ENCODE measurements at regions not wholly inside any gene's neighbourhood (a gene's known extent, or its start where the extent isn't known, plus 50 kb on each side); places are given as distances from the start of the nearest gene placed in this dataset.

DNA sequence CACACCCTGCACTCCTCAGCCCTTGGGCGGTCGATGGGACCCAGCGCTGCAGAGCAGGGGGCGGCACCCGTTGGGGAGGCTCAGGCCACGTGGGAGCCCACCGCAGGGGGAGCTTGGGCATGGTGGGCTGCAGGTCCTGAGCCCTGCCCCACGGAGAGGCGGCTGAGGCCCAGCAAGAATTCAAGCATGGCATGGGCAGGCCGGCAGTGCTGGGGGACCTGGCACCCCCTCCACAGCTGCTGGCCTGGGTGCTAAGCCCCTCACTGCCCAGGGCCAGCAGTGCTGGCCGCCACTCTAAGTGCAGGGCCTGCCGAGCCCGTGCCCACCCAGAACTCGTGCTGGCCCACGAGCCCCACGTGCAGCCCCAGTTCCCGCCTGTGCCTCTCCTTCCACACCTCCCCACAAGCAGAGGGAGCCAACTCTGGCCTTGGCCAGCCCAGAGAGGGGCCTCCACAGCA is 555.0 kb upstream of the ADGRL4 start:
- H3K4me3 ChIP-seq (ENCODE audit: low read length): no peak overlapping the region
- TF ChIP-seq, protein P1, sequence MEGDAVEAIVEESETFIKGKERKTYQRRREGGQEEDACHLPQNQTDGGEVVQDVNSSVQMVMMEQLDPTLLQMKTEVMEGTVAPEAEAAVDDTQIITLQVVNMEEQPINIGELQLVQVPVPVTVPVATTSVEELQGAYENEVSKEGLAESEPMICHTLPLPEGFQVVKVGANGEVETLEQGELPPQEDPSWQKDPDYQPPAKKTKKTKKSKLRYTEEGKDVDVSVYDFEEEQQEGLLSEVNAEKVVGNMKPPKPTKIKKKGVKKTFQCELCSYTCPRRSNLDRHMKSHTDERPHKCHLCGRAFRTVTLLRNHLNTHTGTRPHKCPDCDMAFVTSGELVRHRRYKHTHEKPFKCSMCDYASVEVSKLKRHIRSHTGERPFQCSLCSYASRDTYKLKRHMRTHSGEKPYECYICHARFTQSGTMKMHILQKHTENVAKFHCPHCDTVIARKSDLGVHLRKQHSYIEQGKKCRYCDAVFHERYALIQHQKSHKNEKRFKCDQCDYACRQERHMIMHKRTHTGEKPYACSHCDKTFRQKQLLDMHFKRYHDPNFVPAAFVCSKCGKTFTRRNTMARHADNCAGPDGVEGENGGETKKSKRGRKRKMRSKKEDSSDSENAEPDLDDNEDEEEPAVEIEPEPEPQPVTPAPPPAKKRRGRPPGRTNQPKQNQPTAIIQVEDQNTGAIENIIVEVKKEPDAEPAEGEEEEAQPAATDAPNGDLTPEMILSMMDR (IDR thresholded peaks at IDR 0.05): no peak
- no peak overlapping the region for H3K27ac Mint-ChIP-seq
- POLR2A ChIA-PET: no interaction called here
- peaks cover 11% of the 10 kb centered on the region for H3K9me3 Mint-ChIP-seq
- no peak for DNase-seq
- ATAC-seq (ENCODE audit: poor library complexity): no peak
- H3K4me1 ChIP-seq (ENCODE audit: insufficient read depth, low read length): no peaks in the 10 kb centered on the region
- H3K27ac ChIP-seq (ENCODE audit: low read depth in 1 of 2, low read length in 2 of 2): no peak overlapping the region
- H3K4me3 Mint-ChIP-seq: no peak overlapping the region
- CTCF ChIA-PET: no interaction called here
- H3K4me1 Mint-ChIP-seq (ENCODE audit: low read depth): no peaks in the 10 kb centered on the region
- no peaks in the 10 kb centered on the region for H3K36me3 Mint-ChIP-seq (ENCODE audit: low read depth)
- H3K27me3 ChIP-seq (ENCODE audit: control insufficient read depth in 1 of 2, insufficient read depth in 2 of 2, low read length in 2 of 2): no peaks in the 10 kb centered on the region
- H3K36me3 ChIP-seq (ENCODE audit: insufficient read depth, low read length): no peaks in the 10 kb centered on the region
- intact Hi-C loops (cut with DNase I, micrococcal nuclease): no loop called here
- H3K27me3 Mint-ChIP-seq: no peaks in the 10 kb centered on the region
- peaks cover 5 to 12% of the 10 kb centered on the region in 2 experiments for H3K9me3 ChIP-seq (ENCODE audit: control insufficient read depth in 1 of 2, insufficient read depth in 1 of 2, low read length in 2 of 2)

DNA sequence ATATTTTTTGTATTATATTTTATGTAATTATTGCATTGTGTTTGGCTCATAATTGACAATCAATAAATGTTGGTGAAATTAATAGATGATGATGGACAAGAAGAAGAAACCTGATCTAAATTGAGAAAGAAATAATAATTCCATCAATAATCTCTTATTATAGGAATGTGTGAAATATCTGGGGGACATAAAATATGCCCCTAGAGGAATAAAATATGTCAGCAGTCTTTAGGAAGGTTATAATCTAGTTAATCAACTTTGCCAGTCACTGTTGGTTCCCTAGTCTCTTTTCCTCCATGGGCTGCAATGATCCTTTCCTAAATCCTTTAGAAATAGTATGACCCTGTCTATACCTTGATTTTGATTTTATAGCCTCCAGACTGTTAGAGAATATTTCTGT is 549.7 kb upstream of the ADGRL4 start:
- intact Hi-C loops (cut with DNase I, micrococcal nuclease): no loop called here
- DNase-seq (no peak), ATAC-seq (ENCODE audit: poor library complexity) (no peak)
- Histone ChIP-seq H3K4me3 (ENCODE audit: low read length) (no peak overlapping the region), H3K27ac (ENCODE audit: low read depth in 1 of 2, low read length in 2 of 2) (no peak overlapping the region), H3K36me3 (ENCODE audit: insufficient read depth, low read length) (no peaks in the 10 kb centered on the region), H3K4me1 (ENCODE audit: insufficient read depth, low read length) (no peaks in the 10 kb centered on the region), H3K9me3 (ENCODE audit: control insufficient read depth in 1 of 2, insufficient read depth in 1 of 2, low read length in 2 of 2) (peaks cover under 1 to 5% of the 10 kb centered on the region in 2 experiments), H3K27me3 (ENCODE audit: control insufficient read depth in 1 of 2, insufficient read depth in 2 of 2, low read length in 2 of 2) (no peaks in the 10 kb centered on the region)
- Mint-ChIP-seq H3K4me3 (no peak overlapping the region), H3K36me3 (ENCODE audit: low read depth) (no peaks in the 10 kb centered on the region), H3K27ac (no peak overlapping the region), H3K27me3 (no peaks in the 10 kb centered on the region), H3K4me1 (ENCODE audit: low read depth) (no peaks in the 10 kb centered on the region), H3K9me3 (peaks cover 8% of the 10 kb centered on the region)
- TF ChIP-seq, protein P1 (IDR thresholded peaks at IDR 0.05): no peak
- ChIA-PET POLR2A (no interaction called here), CTCF (no interaction called here)

DNA sequence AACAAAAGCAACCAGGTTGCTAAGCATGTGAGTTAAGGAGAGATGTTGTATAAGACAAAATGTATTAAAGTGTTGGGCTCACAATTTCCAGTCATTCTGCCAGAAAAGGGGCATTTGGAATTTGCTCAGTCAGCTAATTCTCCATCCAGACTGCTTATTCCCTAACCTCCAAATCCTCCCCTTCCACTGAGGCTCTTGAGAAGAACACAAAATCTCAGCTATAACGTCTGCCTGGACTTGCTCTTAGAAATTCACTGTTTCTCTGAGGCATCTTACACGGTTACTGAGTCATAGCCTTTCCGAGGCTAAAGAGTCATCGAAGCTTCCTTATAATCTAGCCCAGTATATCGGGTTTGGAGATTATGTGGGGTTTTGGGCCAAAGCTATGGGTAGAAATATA is 548.2 kb upstream of the ADGRL4 start:
- no peak overlapping the region for H3K4me3 Mint-ChIP-seq

More for the DNA sequence above, 548.2 kb upstream of the ADGRL4 start:
- CTCF ChIA-PET: no interaction called here
- Histone ChIP-seq H3K4me3 (ENCODE audit: low read length) (no peak overlapping the region), H3K27me3 (ENCODE audit: control insufficient read depth in 1 of 2, insufficient read depth in 2 of 2, low read length in 2 of 2) (no peaks in the 10 kb centered on the region), H3K4me1 (ENCODE audit: insufficient read depth, low read length) (no peaks in the 10 kb centered on the region), H3K36me3 (ENCODE audit: insufficient read depth, low read length) (no peaks in the 10 kb centered on the region), H3K9me3 (ENCODE audit: control insufficient read depth in 1 of 2, insufficient read depth in 1 of 2, low read length in 2 of 2) (peaks cover 0 to 5% of the 10 kb centered on the region in 2 experiments), H3K27ac (ENCODE audit: low read depth in 1 of 2, low read length in 2 of 2) (no peak overlapping the region)
- Mint-ChIP-seq H3K4me1 (ENCODE audit: low read depth) (no peaks in the 10 kb centered on the region), H3K27me3 (no peaks in the 10 kb centered on the region), H3K9me3 (peaks cover 9% of the 10 kb centered on the region), H3K27ac (no peak overlapping the region), H3K36me3 (ENCODE audit: low read depth) (no peaks in the 10 kb centered on the region)
- TF ChIP-seq, protein P1 (IDR thresholded peaks at IDR 0.05): no peak
- DNase-seq (no peak), ATAC-seq (ENCODE audit: poor library complexity) (no peak)
- intact Hi-C loops (cut with DNase I, micrococcal nuclease): no loop called here
- POLR2A ChIA-PET: no interaction called here
